H9 (cell line): ENCODE measurements at regions not wholly inside any gene's neighbourhood (a gene's known extent, or its start where the extent isn't known, plus 50 kb on each side); places are given as distances from the start of the nearest gene placed in this dataset.

Source experiments
- DNase-seq: peaks from one replicate; pipeline ENCODE4 v3.0.0-alpha.2; 2017
- H2AFZ ChIP-seq: one replicate; pipeline ENCODE4 v1.6.1; 2013; ENCODE audit warnings: mild to moderate bottlenecking, low read length, control low read depth, moderate library complexity
- H2AK5ac ChIP-seq: 2 replicates; pipeline ENCODE4 v1.6.1; 2013; ENCODE audit warnings: low read length, control low read depth, mixed read lengths; ENCODE audit not compliant: insufficient read length
- H2BK120ac ChIP-seq: one replicate; pipeline ENCODE4 v1.6.1; 2013; ENCODE audit warnings: low read depth, mild to moderate bottlenecking, low read length, control low read depth, inconsistent platforms; ENCODE audit not compliant: poor library complexity, severe bottlenecking
- H2BK12ac ChIP-seq: 2 replicates; pipeline ENCODE4 v1.6.1; 2013; ENCODE audit warnings: low read length, control low read depth, mixed read lengths, low read depth; ENCODE audit not compliant: insufficient read length
- H2BK15ac ChIP-seq: 2 replicates; pipeline ENCODE4 v1.6.1; 2013; ENCODE audit warnings: low read depth, low read length, control low read depth
- H2BK20ac ChIP-seq: one replicate; pipeline ENCODE4 v1.6.1; 2013; ENCODE audit warnings: low read depth, mild to moderate bottlenecking, low read length, control low read depth, inconsistent platforms; ENCODE audit not compliant: poor library complexity, severe bottlenecking
- H2BK5ac ChIP-seq: 2 replicates; pipeline ENCODE4 v1.6.1; 2013; ENCODE audit warnings: low read length, control low read depth, mixed read lengths; ENCODE audit not compliant: insufficient read length
- H3K14ac ChIP-seq: 2 replicates; pipeline ENCODE4 v1.6.1; 2013; ENCODE audit warnings: low read length, control low read depth; ENCODE audit not compliant: insufficient read depth
- H3K18ac ChIP-seq: 2 replicates; pipeline ENCODE4 v1.6.1; 2013; ENCODE audit warnings: low read depth, mild to moderate bottlenecking, mixed read lengths, low read length, control low read depth; ENCODE audit not compliant: insufficient read length
- H3K23ac ChIP-seq: 2 replicates; pipeline ENCODE4 v1.6.1; 2013; ENCODE audit warnings: low read length, control low read depth, mixed read lengths, low read depth; ENCODE audit not compliant: insufficient read length
- H3K23me2 ChIP-seq: 2 replicates; pipeline ENCODE4 v1.6.1; 2013; ENCODE audit warnings: low read depth, mild to moderate bottlenecking, mixed read lengths, low read length, control low read depth; ENCODE audit not compliant: insufficient read length, poor library complexity, severe bottlenecking
- H3K27ac ChIP-seq: 2 replicates; pipeline ENCODE4 v1.5.1; 2013; ENCODE audit warnings: low read length, control low read depth, mixed read lengths, low read depth; ENCODE audit not compliant: insufficient read length
- H3K27me3 ChIP-seq: 2 replicates; pipeline ENCODE4 v1.6.1; 2013; ENCODE audit warnings: low read length, control low read depth, inconsistent platforms; ENCODE audit not compliant: insufficient read depth
- H3K4ac ChIP-seq: 2 replicates; pipeline ENCODE4 v1.6.1; 2013; ENCODE audit warnings: low read depth, mild to moderate bottlenecking, control low read depth, inconsistent platforms, low read length, moderate library complexity
- H3K4me1 ChIP-seq: 2 replicates; pipeline ENCODE4 v1.6.1; 2013; ENCODE audit warnings: low read length, control low read depth, inconsistent platforms; ENCODE audit not compliant: insufficient read depth
- H3K4me2 ChIP-seq: 2 replicates; pipeline ENCODE4 v1.6.1; 2013; ENCODE audit warnings: low read length, control low read depth, mixed read lengths; ENCODE audit not compliant: insufficient read length, insufficient read depth
- H3K56ac ChIP-seq: 2 replicates; pipeline ENCODE4 v1.6.1; 2013; ENCODE audit warnings: low read depth, mild to moderate bottlenecking, mixed read lengths, low read length, control low read depth; ENCODE audit not compliant: insufficient read length
- H3K79me1 ChIP-seq: 2 replicates; pipeline ENCODE4 v1.6.1; 2013; ENCODE audit warnings: low read depth, mild to moderate bottlenecking, moderate library complexity, low read length, control low read depth, inconsistent platforms; ENCODE audit not compliant: insufficient read depth, poor library complexity, severe bottlenecking
- H3K79me2 ChIP-seq: 2 replicates; pipeline ENCODE4 v1.6.1; 2013; ENCODE audit warnings: low read length, control low read depth, inconsistent platforms; ENCODE audit not compliant: insufficient read depth
- H3K9ac ChIP-seq: 2 replicates; pipeline ENCODE4 v1.6.1; 2013; ENCODE audit warnings: low read length, control low read depth, mixed read lengths; ENCODE audit not compliant: insufficient read length; ENCODE audit errors: extremely low read depth
- H3K9me3 ChIP-seq: one replicate; pipeline ENCODE4 v1.6.1; 2013; ENCODE audit warnings: low read depth, low read length, inconsistent platforms; ENCODE audit not compliant: control insufficient read depth
- H3T11ph ChIP-seq: one replicate; pipeline ENCODE4 v1.6.1; 2013; ENCODE audit warnings: mild to moderate bottlenecking, low read length, control low read depth, inconsistent platforms
- H4K20me1 ChIP-seq: one replicate; pipeline ENCODE4 v1.6.1; 2013; ENCODE audit not compliant: control insufficient read depth, insufficient read length, insufficient read depth
- H4K5ac ChIP-seq: 2 replicates; pipeline ENCODE4 v1.6.1; 2013; ENCODE audit warnings: low read depth, mild to moderate bottlenecking, mixed read lengths, low read length, control low read depth; ENCODE audit not compliant: insufficient read length
- H4K8ac ChIP-seq: replicated peaks from 2 replicates; pipeline ENCODE4 v1.6.1; 2013; ENCODE audit warnings: low read length, control low read depth, mixed read lengths, low read depth; ENCODE audit not compliant: insufficient read length
- H4K91ac ChIP-seq: 2 replicates; pipeline ENCODE4 v1.6.1; 2013; ENCODE audit warnings: low read depth, mild to moderate bottlenecking, moderate library complexity, mixed read lengths, low read length, control low read depth; ENCODE audit not compliant: insufficient read length
- H3K27ac Mint-ChIP-seq, 3 experiments: 2 replicates in 2 of 3; 3 replicates in 1 of 3; pipeline ENCODE4 v1.8.0; 2020 to 2021; ENCODE audit warnings: mixed read lengths in 3 of 3, mild to moderate bottlenecking in 1 of 3, moderate library complexity in 1 of 3
- H3K27me3 Mint-ChIP-seq: 2 replicates; pipeline ENCODE4 v1.8.0; 2021; ENCODE audit warnings: low read depth, mild to moderate bottlenecking, moderate library complexity, mixed read lengths
- H3K36me3 Mint-ChIP-seq, 3 experiments: 2 replicates in 2 of 3; 3 replicates in 1 of 3; pipeline ENCODE4 v1.8.0; 2020 to 2021; ENCODE audit warnings: low read depth in 3 of 3, mixed read lengths in 3 of 3; ENCODE audit not compliant: insufficient read depth in 1 of 3
- H3K4me1 Mint-ChIP-seq, 2 experiments: 2 replicates each; pipeline ENCODE4 v1.8.0; 2020; ENCODE audit warnings: mixed read lengths in 2 of 2
- H3K4me3 Mint-ChIP-seq, 2 experiments: 2 replicates in 1 of 2; 3 replicates in 1 of 2; pipeline ENCODE4 v1.8.0; 2020 to 2021; ENCODE audit warnings: mild to moderate bottlenecking in 2 of 2, mixed read lengths in 2 of 2, moderate library complexity in 1 of 2
- H3K9me3 Mint-ChIP-seq, 2 experiments: 2 replicates in 1 of 2; 3 replicates in 1 of 2; pipeline ENCODE4 v1.8.0; 2020; ENCODE audit warnings: mild to moderate bottlenecking in 2 of 2, mixed read lengths in 2 of 2, moderate library complexity in 1 of 2
- CTCF ChIP-seq: fragments of 200-600 bp; sonication (generic); conservative IDR thresholded peaks from 3 replicates; pipeline ENCODE4 v1.8.0; 2021; ENCODE audit warnings: antibody characterized with exemption, mild to moderate bottlenecking
- WGBS: extraction: QIAGEN DNeasy Blood & Tissue Kit; methylation state at CpG from one replicate; pipeline ENCODE4 v1.1.7; 2013; ENCODE audit warnings: missing lambda C conversion rate, low lambda C conversion rate, mixed read lengths; ENCODE audit not compliant: insufficient read length; ENCODE audit errors: extremely low coverage; 5-methylcytosine and 5-hydroxymethylcytosine counted together

DNA sequence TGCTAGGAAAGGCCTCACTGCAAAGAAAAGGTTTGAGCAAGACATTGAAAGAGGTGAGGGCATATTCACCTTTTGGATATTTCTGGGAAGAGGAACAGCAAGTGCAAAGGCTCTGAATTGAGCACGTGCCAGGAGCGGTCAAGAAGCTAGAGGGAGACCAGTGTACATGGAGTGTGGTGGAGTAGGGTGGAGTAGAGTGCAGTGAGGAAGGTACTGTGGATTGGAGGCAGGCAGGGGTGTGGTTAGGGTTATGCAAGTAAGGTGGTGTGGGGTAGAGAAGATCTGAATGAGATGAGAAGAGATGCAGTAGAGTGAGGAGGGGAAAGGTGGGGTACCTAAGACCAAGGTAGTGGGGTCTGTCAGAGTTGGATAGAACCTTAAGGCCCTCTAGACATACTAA, 119.6 kb downstream of the OMA1 start:
- no peaks in the 10 kb centered on the region for H3K79me1 ChIP-seq
- H2BK20ac ChIP-seq = no peak overlapping the region
- TF ChIP-seq CTCF = no peak
- no peak overlapping the region for H3K9ac ChIP-seq
- no peaks in the 10 kb centered on the region for H3K4me1 ChIP-seq
- no peaks in the 10 kb centered on the region for H3K79me2 ChIP-seq
- no peak overlapping the region for H3K27ac ChIP-seq
- no peak overlapping the region for H4K91ac ChIP-seq
- no peak overlapping the region for H4K5ac ChIP-seq
- H3K4ac ChIP-seq = no peak overlapping the region
- H3K56ac ChIP-seq = no peak overlapping the region
- Mint-ChIP-seq H3K4me3 (no peak overlapping the region), H3K36me3 (no peaks in the 10 kb centered on the region), H3K27ac (peak overlapping the region in 2 of 3 experiments; percentile 7 to 56; a peak in 2 of 7 replicates), H3K4me1 (no peaks in the 10 kb centered on the region), H3K9me3 (no peaks in the 10 kb centered on the region), H3K27me3 (peaks cover 2% of the 10 kb centered on the region; the same call in 1 of the 2 replicates)
- no peak overlapping the region for H4K8ac ChIP-seq
- no peak overlapping the region for H2BK120ac ChIP-seq
- H3K23me2 ChIP-seq = no peaks in the 10 kb centered on the region
- no peak overlapping the region for H3K18ac ChIP-seq
- no peak overlapping the region for H2AK5ac ChIP-seq
- H2BK15ac ChIP-seq = no peak overlapping the region
- no peak overlapping the region for H2BK12ac ChIP-seq
- no peaks in the 10 kb centered on the region for H4K20me1 ChIP-seq
- no peak overlapping the region for H3T11ph ChIP-seq
- no peak overlapping the region for H2BK5ac ChIP-seq
- H3K23ac ChIP-seq = no peak overlapping the region
- H3K27me3 ChIP-seq = no peaks in the 10 kb centered on the region
- H3K14ac ChIP-seq = no peak overlapping the region
- no peak overlapping the region for H3K4me2 ChIP-seq
- H3K9me3 ChIP-seq = no peaks in the 10 kb centered on the region
- no CpG with 5 or more reads among the region's 2 CpGs for WGBS
- DNase-seq = no peak
- no peak overlapping the region for H2AFZ ChIP-seq
